ENCODE measurements at regions not wholly inside any gene's neighbourhood (a gene's known extent, or its start where the extent isn't known, plus 50 kb on each side); places are given as distances from the start of the nearest gene placed in this dataset.

GRCh38 chr2:81940266-81940955 lies 1635.9 kb upstream of the LRRTM1 start:
- no peak for DNase-seq (ENCODE audit: low read depth)
- no peak overlapping the region for H3K4me3 ChIP-seq (ENCODE audit: low read depth, low read length)
- TF ChIP-seq CTCF (IDR thresholded peaks at IDR 0.05; ENCODE audit: insufficient read depth, low read length), result no peak

GRCh38 chr2:81937944-81938343 lies 1633.4 kb upstream of the LRRTM1 start:
- DNase-seq (ENCODE audit: low read depth), result no peak
- H3K4me3 ChIP-seq (ENCODE audit: low read depth, low read length), result no peak overlapping the region
- no peak for TF ChIP-seq CTCF (IDR thresholded peaks at IDR 0.05; ENCODE audit: insufficient read depth, low read length)

GRCh38 chr2:81903534-81903933 lies 1599.0 kb upstream of the LRRTM1 start:
- H3K4me3 ChIP-seq (ENCODE audit: low read depth, low read length), result no peak overlapping the region
- DNase-seq (ENCODE audit: low read depth), result no peak
- no peak for TF ChIP-seq CTCF (IDR thresholded peaks at IDR 0.05; ENCODE audit: insufficient read depth, low read length)

- no peak for TF ChIP-seq CTCF (IDR thresholded peaks at IDR 0.05; ENCODE audit: insufficient read depth, low read length)
- H3K4me3 ChIP-seq (ENCODE audit: low read depth, low read length), result no peak overlapping the region
- no peak for DNase-seq (ENCODE audit: low read depth)
Measured at GRCh38 chr2:81901017-81901416, 1596.5 kb upstream of the LRRTM1 start.

DNA sequence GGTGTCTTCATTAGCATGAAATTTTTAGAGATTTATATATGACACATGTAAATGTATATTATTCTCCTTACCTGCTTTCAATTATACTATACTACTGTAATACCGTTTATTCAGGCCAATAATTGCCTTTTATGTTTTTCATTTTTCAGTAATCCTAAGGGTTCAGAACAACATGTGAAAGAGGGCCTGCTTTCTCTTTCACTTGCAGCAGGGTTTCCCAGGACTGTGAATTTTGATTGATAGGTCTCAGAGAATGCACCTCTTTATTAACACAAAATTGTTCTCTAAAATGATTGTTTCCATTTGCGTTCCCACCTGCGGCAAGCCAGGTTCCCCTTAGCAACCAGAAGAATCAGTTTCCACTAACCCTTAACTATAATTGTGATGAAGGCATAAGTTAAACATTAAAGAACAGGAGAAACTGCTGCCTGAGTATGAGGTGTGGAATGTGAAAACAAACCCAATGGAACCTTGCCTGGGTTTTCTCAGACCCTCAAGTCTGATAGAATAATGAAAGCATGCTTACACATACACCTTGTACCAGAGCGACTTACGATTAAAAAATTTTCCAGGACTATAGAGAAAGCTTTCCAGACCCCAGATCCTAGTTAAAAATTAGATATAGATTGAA lies 1591.2 kb upstream of the LRRTM1 start:
- H3K4me3 ChIP-seq (ENCODE audit: low read depth, low read length), result no peak overlapping the region
- TF ChIP-seq CTCF (IDR thresholded peaks at IDR 0.05; ENCODE audit: insufficient read depth, low read length), result no peak
- no peak for DNase-seq (ENCODE audit: low read depth)

DNA sequence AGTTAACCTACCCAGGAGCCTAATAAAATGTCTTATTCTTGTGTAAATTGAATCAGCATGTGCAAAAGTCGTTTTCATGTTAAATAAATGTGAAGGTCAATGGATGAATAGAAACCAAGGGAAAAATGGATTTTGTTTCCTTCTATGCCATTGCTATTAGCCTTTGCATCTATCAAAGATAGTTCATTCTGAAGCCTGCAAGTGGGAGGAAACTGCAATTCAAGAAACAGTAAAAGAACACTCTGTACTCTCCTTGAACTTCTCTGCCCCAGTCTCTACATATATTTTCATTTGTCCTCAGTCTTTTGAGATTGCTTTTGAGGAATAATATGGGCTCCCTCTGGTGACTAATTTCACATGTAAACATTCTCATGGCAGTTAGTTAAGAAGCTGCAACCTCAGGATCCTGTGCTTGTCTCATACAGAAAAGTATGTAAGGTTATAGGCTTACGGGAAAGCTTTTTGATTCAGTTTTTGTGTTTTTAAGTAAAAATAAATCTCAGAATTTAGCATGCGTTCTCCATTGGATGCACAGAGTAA lies 1590.0 kb upstream of the LRRTM1 start:
- DNase-seq (ENCODE audit: low read depth), result no peak
- TF ChIP-seq CTCF (IDR thresholded peaks at IDR 0.05; ENCODE audit: insufficient read depth, low read length), result no peak
- H3K4me3 ChIP-seq (ENCODE audit: low read depth, low read length), result no peak overlapping the region

Measured in fibroblast of the aortic adventitia (primary cell).